NB4 (cell line): ENCODE measurements at regions not wholly inside any gene's neighbourhood (a gene's known extent, or its start where the extent isn't known, plus 50 kb on each side); places are given as distances from the start of the nearest gene placed in this dataset.

Source experiments
- MYC ChIP-seq: IDR thresholded peaks from 2 replicates; pipeline ENCODE4 v1.6.1; 2011; ENCODE audit warnings: low read depth, low read length
- TF ChIP-seq, protein P1 (sequence below): IDR thresholded peaks from one replicate; pipeline ENCODE4 v1.5.1; 2012; ENCODE audit warnings: low read depth, low read length

DNA sequence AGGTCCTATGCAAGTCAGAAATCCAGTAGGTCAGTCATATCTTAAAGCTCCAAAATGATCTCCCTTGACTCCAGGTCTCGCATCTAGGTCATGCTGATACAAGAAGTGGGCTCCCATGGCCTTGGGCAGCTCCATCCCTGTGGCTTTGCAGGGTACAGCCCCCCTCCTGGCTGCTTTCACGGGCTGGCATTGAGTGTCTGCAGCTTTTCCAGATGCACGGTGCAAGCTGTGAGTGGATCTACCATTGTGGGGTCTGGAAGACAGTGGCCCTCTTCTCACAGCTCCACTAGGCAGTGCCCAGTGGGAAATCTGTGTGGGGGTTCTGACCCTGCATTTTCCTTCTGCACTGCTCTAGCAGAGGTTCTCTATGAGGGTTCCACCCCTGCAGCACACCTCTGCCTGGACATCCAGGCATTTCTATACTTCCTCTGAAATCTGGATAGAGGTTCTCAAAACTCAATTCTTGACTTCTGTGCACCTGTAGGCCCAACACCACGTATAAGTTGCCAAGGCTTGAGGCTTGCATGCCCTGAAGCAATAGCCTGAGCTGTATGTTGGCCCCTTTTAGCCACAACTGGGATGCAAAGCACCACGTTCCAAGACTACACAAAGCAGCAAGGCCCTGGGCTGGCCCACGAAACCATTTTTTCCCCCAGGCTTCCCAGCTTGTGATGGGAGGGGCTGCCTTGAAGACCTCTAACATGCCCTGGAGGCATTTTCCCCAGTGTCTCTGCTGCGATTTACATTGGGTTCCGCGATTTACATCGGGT is 472.7 kb downstream of the NPHP4 start:
- TF ChIP-seq, protein P1, sequence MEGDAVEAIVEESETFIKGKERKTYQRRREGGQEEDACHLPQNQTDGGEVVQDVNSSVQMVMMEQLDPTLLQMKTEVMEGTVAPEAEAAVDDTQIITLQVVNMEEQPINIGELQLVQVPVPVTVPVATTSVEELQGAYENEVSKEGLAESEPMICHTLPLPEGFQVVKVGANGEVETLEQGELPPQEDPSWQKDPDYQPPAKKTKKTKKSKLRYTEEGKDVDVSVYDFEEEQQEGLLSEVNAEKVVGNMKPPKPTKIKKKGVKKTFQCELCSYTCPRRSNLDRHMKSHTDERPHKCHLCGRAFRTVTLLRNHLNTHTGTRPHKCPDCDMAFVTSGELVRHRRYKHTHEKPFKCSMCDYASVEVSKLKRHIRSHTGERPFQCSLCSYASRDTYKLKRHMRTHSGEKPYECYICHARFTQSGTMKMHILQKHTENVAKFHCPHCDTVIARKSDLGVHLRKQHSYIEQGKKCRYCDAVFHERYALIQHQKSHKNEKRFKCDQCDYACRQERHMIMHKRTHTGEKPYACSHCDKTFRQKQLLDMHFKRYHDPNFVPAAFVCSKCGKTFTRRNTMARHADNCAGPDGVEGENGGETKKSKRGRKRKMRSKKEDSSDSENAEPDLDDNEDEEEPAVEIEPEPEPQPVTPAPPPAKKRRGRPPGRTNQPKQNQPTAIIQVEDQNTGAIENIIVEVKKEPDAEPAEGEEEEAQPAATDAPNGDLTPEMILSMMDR, result no peak
- no peak for TF ChIP-seq MYC
